SK-N-SH (cell line): ENCODE measurements at regions not wholly inside any gene's neighbourhood (a gene's known extent, or its start where the extent isn't known, plus 50 kb on each side); places are given as distances from the start of the nearest gene placed in this dataset.
"Not testable (repeated sequence)": the region's sequence is repeated elsewhere in the genome, so short reads cannot be mapped to it uniquely, and the experiment has no call there.

Experiments used
- CTCF ChIA-PET: fragments of 300-600, 350-600 bp; formaldehyde crosslinking; extraction: SDS; loops from one replicate; lab custom pipeline; 2021; lab: Yijun Ruan, JAX
- POLR2A ChIA-PET: fragments of 350-600 bp; sonication (Branson Sonifier 250); formaldehyde crosslinking; extraction: SDS; loops from one replicate; lab custom pipeline; 2020; ENCODE audit warnings: antibody characterized with exemption, inconsistent platforms; lab: Yijun Ruan, JAX
- DNase-seq: peaks from one replicate; pipeline ENCODE4 v3.0.0; 2012
- H2AFZ ChIP-seq: fragments of 200-600 bp; sonication (generic); 2 replicates; pipeline ENCODE4 v1.8.1; 2016; ENCODE audit warnings: antibody characterized with exemption, mild to moderate bottlenecking, low read depth
- H3F3A ChIP-seq: fragments of 200-600 bp; sonication (generic); replicated peaks from 2 replicates; pipeline ENCODE3; 2016; ENCODE audit warnings: antibody characterized with exemption, mild to moderate bottlenecking; ENCODE audit not compliant: insufficient read depth
- H3K27ac ChIP-seq, 2 experiments: fragments of 200-500 bp in 1 of 2; fragments of 200-600 bp in 1 of 2; sonication (Bioruptor generic) in 1 of 2; sonication (generic), shearing (Covaris generic) in 1 of 2; 2 replicates each; pipeline versions ENCODE4 v1.5.1 to v1.6.1; 2014 to 2016; ENCODE audit warnings: low read depth in 2 of 2, inconsistent platforms in 1 of 2, low read length in 1 of 2, mild to moderate bottlenecking in 1 of 2, mixed read lengths in 1 of 2
- H3K27me3 ChIP-seq: fragments of 200-600 bp; sonication (generic), shearing (Covaris generic); 2 replicates; pipeline ENCODE4 v1.6.1; 2016; ENCODE audit warnings: mixed run types; ENCODE audit not compliant: insufficient read depth
- H3K36me3 ChIP-seq, 2 experiments: fragments of 200-500 bp in 1 of 2; fragments of 200-600 bp in 1 of 2; sonication (Bioruptor generic) in 1 of 2; sonication (generic) in 1 of 2; replicated peaks in 1 of 2; 2 replicates each; pipeline versions ENCODE3 to v1.5.1; 2014 to 2016; ENCODE audit warnings: low read length in 1 of 2, mild to moderate bottlenecking in 1 of 2; ENCODE audit not compliant: insufficient read depth in 2 of 2, control insufficient read depth in 1 of 2
- H3K4me1 ChIP-seq, 2 experiments: fragments of 200-500 bp in 1 of 2; fragments of 200-600 bp in 1 of 2; sonication (Bioruptor generic) in 1 of 2; sonication (generic), shearing (Covaris generic) in 1 of 2; 2 replicates each; pipeline versions ENCODE4 v1.5.1 to v1.6.1; 2014 to 2016; ENCODE audit warnings: low read depth in 1 of 2, low read length in 1 of 2, mixed run types in 1 of 2; ENCODE audit not compliant: insufficient read depth in 2 of 2, control insufficient read depth in 1 of 2
- H3K4me2 ChIP-seq: fragments of 200-600 bp; sonication (generic), shearing (Covaris generic); 2 replicates; pipeline ENCODE4 v1.6.1; 2017; ENCODE audit warnings: mixed run types
- H3K4me3 ChIP-seq, 2 experiments: fragments of 200-500 bp in 1 of 2; fragments of 200-600 bp in 1 of 2; sonication (Bioruptor generic) in 1 of 2; sonication (generic), shearing (Covaris generic) in 1 of 2; 2 replicates each; pipeline versions ENCODE4 v1.5.1 to v1.8.1; 2014 to 2016; ENCODE audit warnings: low read depth in 2 of 2, inconsistent platforms in 1 of 2, low read length in 1 of 2, mild to moderate bottlenecking in 1 of 2, mixed read lengths in 1 of 2, moderate library complexity in 1 of 2
- H3K79me2 ChIP-seq: fragments of 200-600 bp; sonication (generic); 2 replicates; pipeline ENCODE4 v1.8.1; 2017; ENCODE audit warnings: mild to moderate bottlenecking; ENCODE audit not compliant: insufficient read depth
- H3K9ac ChIP-seq: fragments of 200-600 bp; sonication (generic); 2 replicates; pipeline ENCODE4 v1.6.1; 2017; ENCODE audit warnings: mixed run types
- H3K9me2 ChIP-seq: fragments of 200-600 bp; sonication (generic); 2 replicates; pipeline ENCODE4 v1.6.1; 2017; ENCODE audit warnings: mixed run types
- H3K9me3 ChIP-seq: fragments of 200-600 bp; sonication (generic); 2 replicates; pipeline ENCODE4 v1.6.1; 2017; ENCODE audit warnings: mixed run types, mild to moderate bottlenecking, moderate library complexity
- H4K20me1 ChIP-seq: fragments of 200-600 bp; sonication (generic); 2 replicates; pipeline ENCODE4 v1.6.1; 2017; ENCODE audit warnings: mild to moderate bottlenecking, mixed run types; ENCODE audit not compliant: insufficient read depth
- WGBS: methylation state at CpG from one replicate; pipeline ENCODE4 v1.1.6; 2017; ENCODE audit warnings: low lambda C conversion rate; 5-methylcytosine and 5-hydroxymethylcytosine counted together

DNA sequence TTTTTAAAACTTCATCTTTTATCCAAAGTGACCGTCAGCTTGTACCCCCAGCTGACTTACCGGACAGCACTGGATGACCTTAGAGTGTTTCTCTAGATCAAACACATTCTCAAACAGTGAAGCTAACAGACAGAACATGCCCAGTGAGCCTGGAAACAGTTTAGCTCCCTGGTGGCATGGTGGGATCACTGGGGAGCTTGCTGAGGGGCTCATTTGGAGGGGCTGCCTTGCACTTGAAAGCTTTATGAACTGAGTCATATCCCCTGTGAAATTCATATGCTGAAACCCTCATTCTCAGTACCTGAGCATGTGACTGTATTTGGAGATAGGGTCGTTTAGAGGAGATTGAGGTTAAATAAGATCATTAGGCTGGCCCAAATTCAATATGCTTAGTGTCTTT lies 2913.2 kb downstream of the RPIA start:
- H4K20me1 ChIP-seq, H3K9ac ChIP-seq, H3K27me3 ChIP-seq, POLR2A ChIA-PET, H3K79me2 ChIP-seq, H3K4me1 ChIP-seq, CTCF ChIA-PET, H3K9me2 ChIP-seq, H3K9me3 ChIP-seq, H3K4me2 ChIP-seq, H2AFZ ChIP-seq, H3K36me3 ChIP-seq, H3K27ac ChIP-seq, H3F3A ChIP-seq, H3K4me3 ChIP-seq, DNase-seq: not testable (repeated sequence)
- WGBS: 35% methylated on average over 3 of the region's 3 CpGs

DNA sequence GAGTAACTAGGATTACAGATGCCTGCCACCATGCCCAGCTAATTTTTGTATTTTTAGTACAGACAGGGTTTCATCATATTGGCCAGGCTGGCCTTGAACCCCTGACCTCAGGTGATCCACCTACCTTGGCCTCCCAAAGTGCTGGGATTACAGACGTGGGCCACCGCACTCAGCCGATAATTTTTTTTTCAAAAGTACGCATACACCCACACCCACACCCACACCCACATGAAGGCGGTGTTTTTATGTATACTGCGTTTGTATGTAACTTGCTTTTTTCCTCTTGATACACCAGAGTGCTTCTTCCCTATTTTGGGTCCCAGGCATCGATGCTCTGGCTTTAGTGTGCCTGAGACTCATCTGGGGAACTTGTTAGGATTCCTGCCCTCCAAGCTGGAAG lies 2932.3 kb downstream of the RPIA start:
- H3K79me2 ChIP-seq, H3F3A ChIP-seq, POLR2A ChIA-PET, H3K9me2 ChIP-seq, H3K9ac ChIP-seq, H3K4me3 ChIP-seq, H4K20me1 ChIP-seq, H3K27me3 ChIP-seq, CTCF ChIA-PET, H2AFZ ChIP-seq, H3K4me1 ChIP-seq, H3K4me2 ChIP-seq, DNase-seq, H3K9me3 ChIP-seq, H3K27ac ChIP-seq, H3K36me3 ChIP-seq: not testable (repeated sequence)
- WGBS: 96% methylated on average over 6 of the region's 7 CpGs

DNA sequence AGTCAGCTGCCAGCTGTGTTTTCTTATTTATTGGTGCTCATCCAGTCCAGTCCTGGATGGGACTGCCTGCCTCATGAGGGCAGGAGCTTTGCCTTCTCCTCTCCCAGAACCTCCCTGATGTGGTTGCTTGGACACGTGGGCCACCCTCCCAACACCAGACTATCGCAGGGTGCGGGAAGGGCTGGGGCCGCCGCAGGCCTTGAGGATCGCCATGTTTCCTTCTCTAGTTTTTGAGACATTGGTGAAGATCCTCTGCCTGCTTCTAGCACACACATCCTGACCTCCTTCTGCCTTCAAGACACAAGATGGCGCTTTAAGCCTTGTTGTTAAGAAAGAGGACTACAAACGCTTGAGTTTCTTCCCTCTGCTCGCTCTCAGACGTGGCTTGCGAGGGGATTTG lies 2937.0 kb downstream of the RPIA start:
- H3K4me3 ChIP-seq, H3K36me3 ChIP-seq, H3K27ac ChIP-seq, H2AFZ ChIP-seq, H3F3A ChIP-seq, H3K9me3 ChIP-seq, POLR2A ChIA-PET, H3K9ac ChIP-seq, H3K4me1 ChIP-seq, CTCF ChIA-PET, H3K4me2 ChIP-seq, H3K9me2 ChIP-seq, H4K20me1 ChIP-seq, H3K79me2 ChIP-seq, DNase-seq, H3K27me3 ChIP-seq: not testable (repeated sequence)
- 93% methylated on average over 6 of the region's 11 CpGs for WGBS

DNA sequence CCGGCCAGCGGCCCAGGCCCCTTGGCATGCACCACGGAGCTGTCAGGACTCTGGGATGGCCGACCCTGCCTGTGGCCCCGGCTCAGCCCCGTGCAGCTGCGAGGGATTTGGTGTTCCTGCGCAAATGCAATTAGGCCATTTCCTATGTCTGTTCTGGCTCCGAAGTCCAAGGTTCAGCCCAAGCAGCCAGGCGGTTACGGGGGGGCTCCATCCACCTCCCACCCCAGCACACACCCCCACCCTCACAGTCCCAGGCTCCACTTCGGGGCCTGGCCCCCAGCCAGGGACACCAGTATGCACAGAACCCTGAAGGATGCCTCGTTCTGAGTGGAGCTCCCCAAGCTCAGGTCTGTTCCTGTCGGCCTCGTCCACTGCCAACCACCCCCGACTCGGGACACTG lies 2965.7 kb downstream of the RPIA start:
- H4K20me1 ChIP-seq, H3K36me3 ChIP-seq, H3K27ac ChIP-seq, H3K9me2 ChIP-seq, DNase-seq, H3K27me3 ChIP-seq, H3K4me1 ChIP-seq, H3F3A ChIP-seq, H3K4me3 ChIP-seq, H3K9ac ChIP-seq, H3K4me2 ChIP-seq, CTCF ChIA-PET, H2AFZ ChIP-seq, POLR2A ChIA-PET, H3K79me2 ChIP-seq, H3K9me3 ChIP-seq: not testable (repeated sequence)
- WGBS: 17% methylated on average over 4 of the region's 17 CpGs

DNA sequence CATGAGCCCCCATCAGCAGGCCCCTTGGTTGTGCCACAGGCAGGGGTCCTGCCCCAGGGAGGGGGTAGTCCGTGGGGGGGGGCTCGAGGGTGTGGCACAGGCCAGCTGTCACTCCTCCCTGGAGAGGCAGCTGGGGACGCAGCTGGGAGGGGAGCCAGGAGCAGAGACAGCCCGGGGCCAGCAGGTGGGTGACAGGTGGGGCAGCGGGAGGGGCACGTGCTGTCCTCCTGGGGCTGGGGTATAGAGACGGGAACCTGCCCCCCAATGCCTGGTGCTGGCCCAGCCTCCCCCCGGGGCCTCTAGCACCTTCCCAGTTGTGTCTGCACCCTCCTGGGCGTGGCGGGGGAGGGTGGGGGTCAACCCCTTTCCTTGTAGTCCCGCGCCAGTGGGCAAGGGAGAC lies 2966.9 kb downstream of the RPIA start:
- CTCF ChIA-PET: not testable (repeated sequence)

DNA sequence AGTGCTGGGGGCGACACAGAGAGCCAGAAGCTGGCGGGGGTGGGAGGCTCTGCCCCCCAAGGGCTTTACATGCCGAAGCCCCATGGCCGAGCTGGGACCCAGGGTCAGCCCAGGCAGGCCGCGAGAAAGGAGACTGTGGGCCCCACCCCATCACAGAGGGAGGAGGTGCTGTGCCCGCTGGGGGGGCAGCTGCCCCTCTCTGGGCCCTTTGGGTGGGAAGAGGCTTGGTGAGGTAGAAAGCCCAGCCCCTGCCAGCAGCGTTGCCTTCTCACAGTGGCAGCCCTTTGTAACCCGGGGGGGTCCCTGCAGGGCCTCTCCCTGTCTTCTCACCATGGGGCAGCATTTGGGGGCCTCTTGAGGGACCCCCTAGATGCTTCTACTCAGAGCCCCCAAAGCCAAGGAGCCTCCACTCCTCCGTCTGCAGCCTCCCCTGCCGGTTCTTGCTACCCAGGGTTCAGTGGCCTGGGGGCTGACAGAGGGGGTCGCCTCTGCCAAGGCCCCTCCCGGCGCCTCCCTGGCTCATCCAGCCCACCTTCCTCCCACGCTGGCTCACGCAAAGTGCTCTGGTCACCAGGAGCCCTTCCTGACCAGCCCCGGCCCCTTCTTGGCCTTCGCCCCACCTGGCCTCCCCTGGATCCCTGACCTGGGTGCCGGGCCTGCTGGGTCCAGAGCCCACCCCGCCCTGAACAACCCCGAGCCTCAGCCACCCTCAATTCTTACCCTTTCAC lies 2967.9 kb downstream of the RPIA start:
- peak overlapping the region; percentile 62; the same call in 1 of the 2 replicates for H3K9ac ChIP-seq
- H4K20me1 ChIP-seq, POLR2A ChIA-PET, DNase-seq, H3F3A ChIP-seq, H3K79me2 ChIP-seq, H3K9me2 ChIP-seq, H3K27ac ChIP-seq, H3K4me1 ChIP-seq, CTCF ChIA-PET, H3K36me3 ChIP-seq, H2AFZ ChIP-seq, H3K27me3 ChIP-seq, H3K9me3 ChIP-seq: not testable (repeated sequence)
- 0% methylated on average over 7 of the region's 21 CpGs for WGBS
- peak overlapping the region; percentile 45 to 50; a peak in 3 of 4 replicates for H3K4me3 ChIP-seq
- H3K4me2 ChIP-seq: peak overlapping the region; percentile 71

More for the DNA sequence above, 2966.9 kb downstream of the RPIA start:
- H3K9me3 ChIP-seq, H3K9me2 ChIP-seq, H3K27me3 ChIP-seq, H3K4me1 ChIP-seq, H3F3A ChIP-seq, H3K27ac ChIP-seq, H3K9ac ChIP-seq, H3K79me2 ChIP-seq, DNase-seq, H4K20me1 ChIP-seq, H3K4me3 ChIP-seq, H2AFZ ChIP-seq, H3K36me3 ChIP-seq, POLR2A ChIA-PET: not testable (repeated sequence)
- WGBS: 0% methylated on average over 1 of the region's 12 CpGs
- H3K4me2 ChIP-seq: peak overlapping the region; percentile 33; the same call in 1 of the 2 replicates
